Progenitor cell of endocrine pancreas (in vitro differentiated cells): ENCODE measurements at regions not wholly inside any gene's neighbourhood (a gene's known extent, or its start where the extent isn't known, plus 50 kb on each side); places are given as distances from the start of the nearest gene placed in this dataset.

Experiments used
- DNase-seq: peaks from one replicate; pipeline ENCODE4 v3.0.0; 2021; ENCODE audit warnings: low spot score; ENCODE audit not compliant: unreplicated experiment
- H3K27ac Mint-ChIP-seq: 2 replicates; pipeline ENCODE4 v1.8.0; 2021; ENCODE audit warnings: mild to moderate bottlenecking, moderate library complexity, mixed read lengths
- H3K27me3 Mint-ChIP-seq: 2 replicates; pipeline ENCODE4 v1.8.0; 2021; ENCODE audit warnings: mixed read lengths
- H3K36me3 Mint-ChIP-seq: 2 replicates; pipeline ENCODE4 v1.8.0; 2022; ENCODE audit warnings: mixed read lengths; ENCODE audit not compliant: insufficient read depth
- H3K4me1 Mint-ChIP-seq: 2 replicates; pipeline ENCODE4 v1.8.0; 2021; ENCODE audit warnings: low read depth, mixed read lengths
- H3K4me3 Mint-ChIP-seq: 2 replicates; pipeline ENCODE4 v1.8.0; 2021; ENCODE audit warnings: low read depth, mild to moderate bottlenecking, moderate library complexity, mixed read lengths
- H3K9me3 Mint-ChIP-seq: 2 replicates; pipeline ENCODE4 v1.8.0; 2021; ENCODE audit warnings: low read depth, mixed read lengths
- CTCF ChIP-seq: fragments of 200-600 bp; sonication (generic); IDR thresholded peaks from one replicate; pipeline ENCODE4 v1.5.0; 2021; ENCODE audit warnings: antibody characterized with exemption, mild to moderate bottlenecking; ENCODE audit not compliant: unreplicated experiment

DNA sequence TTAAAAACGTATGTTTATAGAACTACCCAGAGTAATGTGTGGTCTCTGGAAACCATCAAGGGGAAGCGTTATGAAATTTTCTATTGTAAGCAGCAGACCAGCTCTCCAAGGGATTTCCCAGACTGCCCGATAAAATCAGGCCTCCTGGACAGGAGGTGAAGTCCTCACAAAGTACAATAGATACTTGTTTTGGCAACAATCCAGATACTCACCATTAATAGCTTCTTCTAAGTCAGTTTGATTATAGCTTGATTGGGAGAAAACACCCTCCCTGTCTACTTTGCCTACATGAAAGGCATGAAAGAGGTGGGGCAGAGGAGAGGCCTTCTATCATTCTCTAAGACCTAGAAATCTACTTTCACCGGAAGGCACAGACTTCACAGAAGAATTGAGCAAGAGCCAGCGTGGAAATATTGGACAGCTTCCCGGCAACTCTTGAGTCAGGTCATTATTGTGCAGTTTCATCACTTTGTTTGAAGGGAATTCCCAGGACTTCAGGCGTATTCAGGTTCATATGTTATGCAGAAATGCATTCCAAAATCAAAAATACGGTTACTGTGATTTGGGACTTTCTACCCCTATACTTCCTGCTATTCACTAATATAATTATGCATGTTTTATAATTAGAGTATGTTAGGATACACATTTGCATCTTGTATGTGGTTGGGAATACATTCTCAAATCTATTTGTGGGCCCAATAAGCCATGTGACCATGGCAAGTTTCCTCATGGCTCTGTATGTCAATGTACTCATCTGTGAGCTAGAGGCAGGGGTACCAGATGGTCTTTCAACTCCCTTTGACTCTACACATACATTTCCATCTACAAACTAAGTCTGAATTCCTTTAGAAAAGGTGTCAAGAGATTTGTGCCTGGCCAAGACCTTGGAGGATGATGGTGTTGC is 103.5 kb downstream of the CD47 start:
- Mint-ChIP-seq H3K27me3 (no peaks in the 10 kb centered on the region), H3K27ac (no peak overlapping the region), H3K4me3 (no peak overlapping the region), H3K9me3 (no peaks in the 10 kb centered on the region), H3K36me3 (no peaks in the 10 kb centered on the region), H3K4me1 (peaks cover 3% of the 10 kb centered on the region)
- no peak for TF ChIP-seq CTCF
- no peak for DNase-seq

DNA sequence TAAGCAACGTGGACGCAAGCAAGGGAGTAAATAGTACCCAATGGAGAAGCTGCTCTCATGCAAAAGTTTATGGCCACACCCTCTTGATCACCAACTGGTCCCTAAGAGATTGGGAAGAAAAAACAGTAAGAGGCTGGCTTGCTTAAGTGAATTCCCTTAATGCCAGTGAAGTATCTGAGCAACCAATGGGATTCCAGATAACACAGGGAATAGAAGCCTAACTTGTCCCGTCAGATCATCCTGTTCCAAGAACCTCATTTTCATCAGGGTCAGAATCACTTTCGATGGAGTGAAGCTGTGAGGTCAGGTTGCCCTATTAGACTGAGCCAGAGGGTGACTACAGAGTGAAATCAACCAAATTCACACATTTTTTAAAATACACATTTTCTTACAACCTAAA is 104.3 kb downstream of the CD47 start:
- Mint-ChIP-seq H3K9me3 (no peaks in the 10 kb centered on the region), H3K36me3 (no peaks in the 10 kb centered on the region), H3K4me1 (peaks cover 3% of the 10 kb centered on the region), H3K4me3 (no peak overlapping the region), H3K27ac (no peak overlapping the region), H3K27me3 (no peaks in the 10 kb centered on the region)
- no peak for TF ChIP-seq CTCF
- DNase-seq, result no peak

- no peaks in the 10 kb centered on the region for H3K36me3 Mint-ChIP-seq
- no peak for TF ChIP-seq CTCF
- H3K9me3 Mint-ChIP-seq, result no peaks in the 10 kb centered on the region
- H3K27me3 Mint-ChIP-seq, result no peaks in the 10 kb centered on the region
- H3K4me1 Mint-ChIP-seq, result peaks cover 5% of the 10 kb centered on the region
- no peak overlapping the region for H3K4me3 Mint-ChIP-seq
- H3K27ac Mint-ChIP-seq, result no peak overlapping the region
- DNase-seq, result no peak
These were observed 105.3 kb downstream of the CD47 start for GRCh38 chr3:107985496-107985895.

GRCh38 chr3:107983247-107983646 is 107.6 kb downstream of the CD47 start:
- H3K27me3 Mint-ChIP-seq, result no peaks in the 10 kb centered on the region
- peaks cover 7% of the 10 kb centered on the region for H3K4me1 Mint-ChIP-seq
- H3K4me3 Mint-ChIP-seq, result no peak overlapping the region
- H3K27ac Mint-ChIP-seq, result no peak overlapping the region
- H3K9me3 Mint-ChIP-seq, result no peaks in the 10 kb centered on the region
- no peak for TF ChIP-seq CTCF
- DNase-seq, result no peak
- no peaks in the 10 kb centered on the region for H3K36me3 Mint-ChIP-seq

- no peaks in the 10 kb centered on the region for H3K36me3 Mint-ChIP-seq
- no peaks in the 10 kb centered on the region for H3K9me3 Mint-ChIP-seq
- no peaks in the 10 kb centered on the region for H3K27me3 Mint-ChIP-seq
- TF ChIP-seq CTCF, result no peak
- no peak for DNase-seq
- H3K27ac Mint-ChIP-seq, result no peak overlapping the region
- H3K4me1 Mint-ChIP-seq, result peaks cover 7% of the 10 kb centered on the region
- H3K4me3 Mint-ChIP-seq, result no peak overlapping the region
These were observed 108.7 kb downstream of the CD47 start for GRCh38 chr3:107982165-107982564.
